Colonic mucosa (tissue), 4 donors: ENCODE measurements at regions not wholly inside any gene's neighbourhood (a gene's known extent, or its start where the extent isn't known, plus 50 kb on each side); places are given as distances from the start of the nearest gene placed in this dataset.

Experiments
- DNase-seq: peaks from one replicate; pipeline ENCODE4 v3.0.0-alpha.2; 2020
- H3K27ac ChIP-seq: fragments of 200-600 bp; one replicate; pipeline ENCODE4 v1.8.0; 2021
- H3K27me3 ChIP-seq: fragments of 200-600 bp; one replicate; pipeline ENCODE4 v1.8.0; 2021
- H3K36me3 ChIP-seq: fragments of 200-600 bp; one replicate; pipeline ENCODE4 v1.8.0; 2021
- H3K4me1 ChIP-seq: fragments of 200-600 bp; one replicate; pipeline ENCODE4 v1.8.0; 2021; ENCODE audit warnings: mild to moderate bottlenecking
- H3K4me3 ChIP-seq: fragments of 200-600 bp; one replicate; pipeline ENCODE4 v1.8.0; 2021
- H3K9ac ChIP-seq, 2 donors: one replicate each; pipeline ENCODE4 v1.7.0; 2013; ENCODE audit warnings: control low read depth in 2 of 2, low read depth in 2 of 2, low read length in 2 of 2
- H3K9me3 ChIP-seq: fragments of 200-600 bp; one replicate; pipeline ENCODE4 v1.8.0; 2021
- CTCF ChIP-seq: fragments of 200-600 bp; IDR thresholded peaks from one replicate; pipeline ENCODE4 v1.8.0; 2022; ENCODE audit warnings: antibody characterized with exemption, mild to moderate bottlenecking
- intact Hi-C: fragments of 100-400 bp; cut with DNase I; formaldehyde crosslinking; loops from one replicate; pipeline ENCODE4 v1.14.1; 2022
- donor health status: healthy.
- donor health status: DM: no; HTN: no; CAD: no.
- donor health status: DM: no; HTN: no; CAD: no.

- Histone ChIP-seq H3K27ac (no peak overlapping the region), H3K4me1 (no peaks in the 10 kb centered on the region), H3K27me3 (no peaks in the 10 kb centered on the region), H3K36me3 (no peaks in the 10 kb centered on the region), H3K9me3 (no peaks in the 10 kb centered on the region), H3K9ac (no peak overlapping the region), H3K4me3 (no peak overlapping the region)
- intact Hi-C loops: no loop called here
- DNase-seq: no peak
- no peak for TF ChIP-seq CTCF
These were observed 1080.8 kb upstream of the AGA start for GRCh38 chr4:178523038-178523437.

- no peaks in the 10 kb centered on the region for H3K36me3 ChIP-seq
- no peaks in the 10 kb centered on the region for H3K27me3 ChIP-seq
- no peaks in the 10 kb centered on the region for H3K4me1 ChIP-seq
- TF ChIP-seq CTCF: no peak
- DNase-seq: no peak
- no peaks in the 10 kb centered on the region for H3K9me3 ChIP-seq
- H3K4me3 ChIP-seq: no peak overlapping the region
- no peak overlapping the region for H3K27ac ChIP-seq
- intact Hi-C loops: no loop called here
- H3K9ac ChIP-seq: no peak overlapping the region
These were observed 1093.8 kb upstream of the AGA start for GRCh38 chr4:178535939-178536579.

GRCh38 chr4:178553201-178553600, 1111.0 kb upstream of the AGA start:
- H3K27me3 ChIP-seq: no peaks in the 10 kb centered on the region
- H3K9ac ChIP-seq: no peak overlapping the region
- no peaks in the 10 kb centered on the region for H3K36me3 ChIP-seq
- no peaks in the 10 kb centered on the region for H3K9me3 ChIP-seq
- no peak for DNase-seq
- no peaks in the 10 kb centered on the region for H3K4me1 ChIP-seq
- H3K27ac ChIP-seq: no peak overlapping the region
- no peak overlapping the region for H3K4me3 ChIP-seq
- TF ChIP-seq CTCF: no peak
- intact Hi-C loops: no loop called here

- H3K9me3 ChIP-seq: no peaks in the 10 kb centered on the region
- no peaks in the 10 kb centered on the region for H3K4me1 ChIP-seq
- H3K27ac ChIP-seq: no peak overlapping the region
- TF ChIP-seq CTCF: no peak
- intact Hi-C loops: no loop called here
- H3K36me3 ChIP-seq: no peaks in the 10 kb centered on the region
- H3K4me3 ChIP-seq: no peak overlapping the region
- H3K27me3 ChIP-seq: no peaks in the 10 kb centered on the region
- no peak overlapping the region for H3K9ac ChIP-seq
- DNase-seq: no peak
These were observed 1112.1 kb upstream of the AGA start for GRCh38 chr4:178554352-178554751.

GRCh38 chr4:178556796-178557195, 1114.6 kb upstream of the AGA start:
- DNase-seq: no peak
- no peaks in the 10 kb centered on the region for H3K27me3 ChIP-seq
- TF ChIP-seq CTCF: no peak
- no peak overlapping the region for H3K4me3 ChIP-seq
- H3K9me3 ChIP-seq: no peaks in the 10 kb centered on the region
- H3K9ac ChIP-seq: no peak overlapping the region
- no peaks in the 10 kb centered on the region for H3K36me3 ChIP-seq
- H3K4me1 ChIP-seq: no peaks in the 10 kb centered on the region
- intact Hi-C loops: no loop called here
- no peak overlapping the region for H3K27ac ChIP-seq
